ENCODE measurements at regions not wholly inside any gene's neighbourhood (a gene's known extent, or its start where the extent isn't known, plus 50 kb on each side); places are given as distances from the start of the nearest gene placed in this dataset.
"Not testable (repeated sequence)": the region's sequence is repeated elsewhere in the genome, so short reads cannot be mapped to it uniquely, and the experiment has no call there.

- no peaks in the 10 kb centered on the region for H3K9me2 ChIP-seq (ENCODE audit: insufficient read depth)
- H3K4me1 ChIP-seq (ENCODE audit: insufficient read depth): no peaks in the 10 kb centered on the region
- no peaks in the 10 kb centered on the region for H3K79me2 ChIP-seq (ENCODE audit: insufficient read depth)
- no peak overlapping the region for H2AFZ ChIP-seq
- H3K36me3 ChIP-seq (ENCODE audit: low read depth): no peaks in the 10 kb centered on the region
- in situ Hi-C loops (cut with MboI): no loop called here
- H4K20me1 ChIP-seq (ENCODE audit: insufficient read depth): no peaks in the 10 kb centered on the region
- no peaks in the 10 kb centered on the region for H3K27me3 ChIP-seq (replicated peaks; ENCODE audit: insufficient read depth)
- no peak overlapping the region for H3K9ac ChIP-seq
- no peak overlapping the region for H3K4me2 ChIP-seq (ENCODE audit: unreplicated experiment)
- no peak for DNase-seq
- H3F3A ChIP-seq (ENCODE audit: insufficient read depth): no peaks in the 10 kb centered on the region
- no peaks in the 10 kb centered on the region for H3K9me3 ChIP-seq (ENCODE audit: low read depth)
- WGBS, 2 experiments (ENCODE audit: low coverage in 1 of 2, low lambda C conversion rate in 2 of 2, missing lambda C conversion rate in 2 of 2): 23 to 29% methylated on average over 2 of the region's 2 CpGs
- TF ChIP-seq EZH2 (IDR thresholded peaks at IDR 0.05; ENCODE audit: insufficient read depth, poor library complexity, severe bottlenecking) (no peak), EZH2phosphoT487 (IDR thresholded peaks at IDR 0.05; ENCODE audit: insufficient read depth, low read depth) (no peak)
- H3K27ac ChIP-seq: no peak overlapping the region
- H3K4me3 ChIP-seq: no peak overlapping the region
Measured at GRCh38 chr7:69244701-69245100, 353.6 kb upstream of the AUTS2 start.

- H3K27me3 ChIP-seq (replicated peaks; ENCODE audit: insufficient read depth): no peaks in the 10 kb centered on the region
- no peaks in the 10 kb centered on the region for H3K79me2 ChIP-seq (ENCODE audit: insufficient read depth)
- H2AFZ ChIP-seq: no peak overlapping the region
- H4K20me1 ChIP-seq (ENCODE audit: insufficient read depth): no peaks in the 10 kb centered on the region
- in situ Hi-C loops (cut with MboI): no loop called here
- no peaks in the 10 kb centered on the region for H3K9me3 ChIP-seq (ENCODE audit: low read depth)
- 23 to 24% methylated on average over 2 of the region's 2 CpGs for WGBS, 2 experiments (ENCODE audit: low coverage in 1 of 2, low lambda C conversion rate in 2 of 2, missing lambda C conversion rate in 2 of 2)
- DNase-seq: no peak
- no peak overlapping the region for H3K27ac ChIP-seq
- no peaks in the 10 kb centered on the region for H3K36me3 ChIP-seq (ENCODE audit: low read depth)
- TF ChIP-seq EZH2phosphoT487 (IDR thresholded peaks at IDR 0.05; ENCODE audit: insufficient read depth, low read depth) (no peak), EZH2 (IDR thresholded peaks at IDR 0.05; ENCODE audit: insufficient read depth, poor library complexity, severe bottlenecking) (no peak)
- H3K4me2 ChIP-seq (ENCODE audit: unreplicated experiment): no peak overlapping the region
- no peaks in the 10 kb centered on the region for H3F3A ChIP-seq (ENCODE audit: insufficient read depth)
- H3K9me2 ChIP-seq (ENCODE audit: insufficient read depth): no peaks in the 10 kb centered on the region
- H3K4me1 ChIP-seq (ENCODE audit: insufficient read depth): no peaks in the 10 kb centered on the region
- no peak overlapping the region for H3K9ac ChIP-seq
- no peak overlapping the region for H3K4me3 ChIP-seq
Measured at GRCh38 chr7:69245646-69246045, 352.6 kb upstream of the AUTS2 start.

GRCh38 chr7:69246758-69247157 is 351.5 kb upstream of the AUTS2 start:
- WGBS, 2 experiments (ENCODE audit: low coverage in 1 of 2, low lambda C conversion rate in 2 of 2, missing lambda C conversion rate in 2 of 2): 6 to 20% methylated on average over 3 of the region's 3 CpGs
- no peaks in the 10 kb centered on the region for H4K20me1 ChIP-seq (ENCODE audit: insufficient read depth)
- DNase-seq: peak; percentile 4

GRCh38 chr7:69248382-69248828 is 349.9 kb upstream of the AUTS2 start:
- H3K27ac ChIP-seq; H3K4me1 ChIP-seq (ENCODE audit: insufficient read depth); H3K9me3 ChIP-seq (ENCODE audit: low read depth); in situ Hi-C loops (cut with MboI); H4K20me1 ChIP-seq (ENCODE audit: insufficient read depth); H3K4me3 ChIP-seq; H3K4me2 ChIP-seq (ENCODE audit: unreplicated experiment); H3K79me2 ChIP-seq (ENCODE audit: insufficient read depth); H3F3A ChIP-seq (ENCODE audit: insufficient read depth); H3K27me3 ChIP-seq (replicated peaks; ENCODE audit: insufficient read depth); DNase-seq; H2AFZ ChIP-seq; H3K9ac ChIP-seq; H3K36me3 ChIP-seq (ENCODE audit: low read depth); H3K9me2 ChIP-seq (ENCODE audit: insufficient read depth): not testable (repeated sequence)
- WGBS, 2 experiments (ENCODE audit: low coverage in 1 of 2, low lambda C conversion rate in 2 of 2, missing lambda C conversion rate in 2 of 2): 13 to 25% methylated on average over 2 of the region's 2 CpGs

More at GRCh38 chr7:69246758-69247157, 351.5 kb upstream of the AUTS2 start:
- Histone ChIP-seq H3K9me3 (ENCODE audit: low read depth) (no peaks in the 10 kb centered on the region), H3K9ac (no peak overlapping the region), H3K36me3 (ENCODE audit: low read depth) (no peaks in the 10 kb centered on the region), H3K27ac (no peak overlapping the region), H3K4me3 (no peak overlapping the region), H3K79me2 (ENCODE audit: insufficient read depth) (no peaks in the 10 kb centered on the region), H2AFZ (no peak overlapping the region), H3K27me3 (replicated peaks; ENCODE audit: insufficient read depth) (no peaks in the 10 kb centered on the region), H3K4me1 (ENCODE audit: insufficient read depth) (no peaks in the 10 kb centered on the region), H3K9me2 (ENCODE audit: insufficient read depth) (no peaks in the 10 kb centered on the region), H3F3A (ENCODE audit: insufficient read depth) (no peaks in the 10 kb centered on the region), H3K4me2 (ENCODE audit: unreplicated experiment) (no peak overlapping the region)
- no peak for TF ChIP-seq EZH2 (IDR thresholded peaks at IDR 0.05; ENCODE audit: insufficient read depth, poor library complexity, severe bottlenecking)
- in situ Hi-C loops (cut with MboI): no loop called here

GRCh38 chr7:69250958-69251357 is 347.3 kb upstream of the AUTS2 start:
- no peak for TF ChIP-seq EZH2phosphoT487 (IDR thresholded peaks at IDR 0.05; ENCODE audit: insufficient read depth, low read depth)
- no peak for TF ChIP-seq EZH2 (IDR thresholded peaks at IDR 0.05; ENCODE audit: insufficient read depth, poor library complexity, severe bottlenecking)

More at GRCh38 chr7:69250958-69251357, 347.3 kb upstream of the AUTS2 start:
- Histone ChIP-seq H3F3A (ENCODE audit: insufficient read depth) (no peaks in the 10 kb centered on the region), H3K4me3 (no peak overlapping the region), H4K20me1 (ENCODE audit: insufficient read depth) (no peaks in the 10 kb centered on the region), H3K27me3 (replicated peaks; ENCODE audit: insufficient read depth) (no peaks in the 10 kb centered on the region), H3K36me3 (ENCODE audit: low read depth) (no peaks in the 10 kb centered on the region), H3K27ac (no peak overlapping the region), H3K9ac (no peak overlapping the region), H3K9me3 (ENCODE audit: low read depth) (no peaks in the 10 kb centered on the region), H3K9me2 (ENCODE audit: insufficient read depth) (no peaks in the 10 kb centered on the region), H3K79me2 (ENCODE audit: insufficient read depth) (no peaks in the 10 kb centered on the region), H3K4me1 (ENCODE audit: insufficient read depth) (no peaks in the 10 kb centered on the region), H2AFZ (no peak overlapping the region), H3K4me2 (ENCODE audit: unreplicated experiment) (no peak overlapping the region)
- 39 to 53% methylated on average over 5 of the region's 5 CpGs for WGBS, 2 experiments (ENCODE audit: low coverage in 1 of 2, low lambda C conversion rate in 2 of 2, missing lambda C conversion rate in 2 of 2)
- in situ Hi-C loops (cut with MboI): no loop called here
- no peak for DNase-seq

All from GM23248 (cell line).